ENCODE measurements at regions not wholly inside any gene's neighbourhood (a gene's known extent, or its start where the extent isn't known, plus 50 kb on each side); places are given as distances from the start of the nearest gene placed in this dataset.

GRCh38 chrX:17206584-17206983 lies 168.4 kb upstream of the NHS start:
- no peak for DNase-seq (ENCODE audit: low read depth in 2 of 2)

DNA sequence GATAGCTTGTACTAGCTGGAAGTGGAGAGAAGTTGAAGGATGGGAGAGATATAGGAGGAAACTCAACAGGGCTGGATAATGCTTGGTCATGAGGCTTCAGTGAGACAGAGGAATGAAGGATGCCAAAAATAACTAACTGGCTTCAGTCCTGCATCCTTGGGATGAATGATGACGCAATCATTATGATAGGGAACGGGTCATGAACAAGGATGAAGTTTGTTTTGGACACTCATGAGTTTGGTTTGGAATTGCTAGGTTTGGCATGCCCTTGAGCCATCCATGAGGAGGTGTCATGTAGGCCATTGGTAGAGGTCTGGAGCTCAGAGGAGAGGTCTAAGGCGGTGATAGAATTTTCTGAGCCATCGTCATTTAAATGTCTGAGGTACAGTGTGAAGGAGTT lies 160.0 kb upstream of the NHS start:
- no peak for DNase-seq (ENCODE audit: low read depth in 2 of 2)

DNA sequence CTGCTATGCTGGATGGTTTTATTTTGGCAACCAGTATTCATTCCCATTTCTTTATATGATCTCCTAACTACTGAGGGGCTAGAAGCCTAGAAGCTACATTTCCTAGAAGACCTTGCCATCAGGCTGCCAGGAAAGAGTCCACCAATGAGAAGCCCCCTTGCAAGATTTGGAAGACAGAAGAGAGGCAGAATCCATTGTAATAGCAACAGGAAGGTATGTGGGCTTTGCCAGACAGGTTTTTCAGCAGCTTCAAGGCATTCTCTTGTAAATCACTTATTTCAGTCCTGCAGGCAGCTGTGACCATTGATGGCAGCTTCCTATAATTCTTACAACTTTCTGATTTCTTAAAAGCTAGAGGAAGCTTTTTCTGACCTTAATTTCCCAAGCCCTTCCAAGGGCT lies 148.3 kb upstream of the NHS start:
- no peak for DNase-seq (ENCODE audit: low read depth in 2 of 2)

DNA sequence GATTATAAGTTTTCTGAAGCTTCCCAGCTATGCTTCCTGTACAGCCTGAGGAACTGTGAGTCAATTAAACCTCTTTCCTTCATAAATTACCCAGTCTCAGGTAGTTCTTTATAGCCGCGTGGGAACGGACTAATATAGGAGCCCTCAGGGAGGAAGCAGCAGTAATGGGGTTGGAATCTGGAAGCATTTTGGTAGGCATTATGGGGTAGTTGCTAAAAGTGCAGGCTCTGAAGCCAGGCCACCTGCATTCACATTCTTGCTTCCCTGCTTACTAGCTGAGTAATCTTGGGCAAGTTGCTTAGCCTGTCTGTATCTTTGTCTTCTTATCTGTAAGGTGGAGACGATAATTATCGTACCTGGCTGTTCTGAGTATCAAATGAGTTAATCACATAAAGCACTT lies 137.9 kb upstream of the NHS start:
- no peak for DNase-seq (ENCODE audit: low read depth in 2 of 2)

DNA sequence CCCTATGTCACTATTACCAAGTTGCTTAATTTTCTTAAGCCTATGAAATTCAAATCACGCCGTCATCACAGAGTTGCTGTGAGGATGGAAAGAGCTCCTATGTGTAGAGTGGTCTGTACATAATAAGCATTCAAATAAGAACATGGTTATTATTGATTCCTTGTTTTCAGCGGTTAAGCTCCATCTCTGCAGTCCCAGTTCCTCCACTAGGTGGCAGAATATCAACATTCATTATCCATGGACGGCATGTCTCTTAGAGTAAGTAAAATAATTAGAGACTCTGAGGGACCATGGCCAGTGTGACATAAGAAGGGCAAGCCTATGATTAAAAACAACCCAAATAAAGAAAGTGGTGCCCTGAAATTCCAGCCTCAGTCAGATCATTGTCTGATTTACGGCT lies 132.5 kb upstream of the NHS start:
- DNase-seq (ENCODE audit: low read depth in 2 of 2) = peak; percentile 22 to 32

DNA sequence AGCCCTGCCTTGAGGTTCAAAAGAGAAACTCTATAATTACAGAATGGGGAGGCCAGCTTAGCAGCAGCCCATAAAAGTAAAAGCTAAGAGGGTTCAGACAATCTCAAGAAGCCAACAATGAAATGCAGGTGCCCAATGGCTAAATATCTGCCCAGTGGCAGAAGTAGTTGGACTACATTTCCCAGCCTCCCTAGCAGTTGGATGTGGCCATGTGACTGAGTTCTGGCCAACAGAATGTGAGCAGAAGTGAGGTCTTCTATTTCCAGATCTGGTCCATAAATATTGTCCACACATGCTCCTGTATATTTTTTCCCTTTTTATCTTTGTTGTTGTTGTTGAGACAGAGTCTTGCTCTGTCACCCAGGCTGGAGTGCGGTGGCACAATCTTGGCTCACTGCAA lies 127.9 kb upstream of the NHS start:
- DNase-seq (ENCODE audit: low read depth in 2 of 2) = no peak

DNA sequence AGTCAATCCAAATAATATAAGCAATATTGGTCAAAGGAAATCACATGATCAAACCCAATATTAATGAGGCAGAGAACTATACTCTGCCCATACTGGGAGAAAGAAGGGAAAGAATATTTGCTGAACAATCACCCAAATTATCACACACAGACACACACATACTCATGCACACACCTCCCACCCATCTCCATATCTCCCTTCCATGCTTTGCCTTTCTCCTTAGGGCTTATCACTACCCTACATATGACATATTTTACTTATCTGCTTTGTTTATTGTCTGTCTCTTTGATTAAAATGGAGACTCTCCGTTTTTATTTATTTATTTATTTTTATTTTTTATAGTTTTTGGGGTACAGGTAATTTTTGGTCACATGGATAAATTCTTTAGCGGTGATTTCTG lies 112.9 kb upstream of the NHS start:
- DNase-seq (ENCODE audit: low read depth in 2 of 2) = no peak

- DNase-seq (ENCODE audit: low read depth in 2 of 2) = no peak
Observed at GRCh38 chrX:17266136-17266535, 108.9 kb upstream of the NHS start.

DNA sequence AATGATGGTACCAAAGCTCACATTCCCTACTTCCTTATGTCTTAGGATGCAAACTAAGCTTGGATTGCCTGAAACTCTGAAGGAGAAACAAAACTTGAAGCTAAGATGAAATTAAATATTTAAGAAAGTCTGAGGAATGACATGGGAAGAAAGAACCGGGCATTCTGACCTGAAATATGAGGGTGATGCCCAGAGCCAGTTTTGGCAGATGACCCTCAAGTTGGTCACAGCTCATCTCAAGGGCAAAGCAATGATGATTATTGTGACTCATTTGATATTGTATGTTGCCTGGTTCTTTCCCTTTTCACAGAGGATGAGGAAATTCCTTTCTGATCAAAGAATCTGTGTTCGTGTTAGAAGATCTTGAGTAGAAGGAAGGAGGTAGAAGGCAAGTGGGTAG lies 96.0 kb upstream of the NHS start:
- no peak for DNase-seq (ENCODE audit: low read depth in 2 of 2)

- DNase-seq (ENCODE audit: low read depth in 2 of 2) = no peak
Observed at GRCh38 chrX:17285983-17286382, 89.0 kb upstream of the NHS start.

GRCh38 chrX:17291171-17291900 lies 83.7 kb upstream of the NHS start:
- no peak for DNase-seq (ENCODE audit: low read depth in 2 of 2)

GRCh38 chrX:17292111-17292527 lies 82.9 kb upstream of the NHS start:
- DNase-seq (ENCODE audit: low read depth in 2 of 2) = no peak

DNA sequence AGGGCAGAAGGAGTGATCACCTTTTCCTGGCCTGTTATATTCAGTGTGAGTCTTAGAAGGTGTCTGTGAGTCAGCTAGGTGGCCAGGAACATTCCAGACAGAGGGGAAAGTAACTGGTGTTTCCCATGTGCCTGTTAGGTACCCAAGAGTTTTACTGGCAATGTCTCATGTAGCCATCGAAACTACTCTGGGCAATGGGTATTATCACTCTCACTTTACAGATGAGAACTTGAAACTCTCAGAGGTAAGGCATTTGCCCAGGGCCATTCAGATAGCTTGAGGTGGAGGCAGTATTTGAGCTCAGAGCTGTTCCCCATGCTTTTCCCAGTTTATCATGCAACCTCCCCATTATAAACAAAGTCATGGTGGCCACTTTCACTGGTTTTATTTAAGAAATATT lies 80.4 kb upstream of the NHS start:
- DNase-seq (ENCODE audit: low read depth in 2 of 2) = no peak

GRCh38 chrX:17295791-17296190 lies 79.2 kb upstream of the NHS start:
- no peak for DNase-seq (ENCODE audit: low read depth in 2 of 2)

- no peak for DNase-seq (ENCODE audit: low read depth in 2 of 2)
Observed at GRCh38 chrX:17298564-17298963, 76.4 kb upstream of the NHS start.

GRCh38 chrX:17299206-17299605 lies 75.8 kb upstream of the NHS start:
- DNase-seq (ENCODE audit: low read depth in 2 of 2) = no peak

GRCh38 chrX:17323397-17323796 lies 51.6 kb upstream of the NHS start:
- DNase-seq (ENCODE audit: low read depth in 2 of 2) = no peak
